ENCODE measurements at regions not wholly inside any gene's neighbourhood (a gene's known extent, or its start where the extent isn't known, plus 50 kb on each side); places are given as distances from the start of the nearest gene placed in this dataset.
"Not testable (repeated sequence)": the region's sequence is repeated elsewhere in the genome, so short reads cannot be mapped to it uniquely, and the experiment has no call there.

GRCh38 chr18:39232490-39232889 lies 1666.9 kb upstream of the CELF4 start:
- Histone ChIP-seq H3K9me2 (replicated peaks; ENCODE audit: low read length) (no peaks in the 10 kb centered on the region), H3K79me2 (ENCODE audit: low read length) (no peaks in the 10 kb centered on the region), H3K27ac (ENCODE audit: low read length) (no peak overlapping the region), H4K20me1 (ENCODE audit: low read length) (no peaks in the 10 kb centered on the region), H3K4me3 (ENCODE audit: low read length) (no peak overlapping the region), H3K4me1 (ENCODE audit: insufficient read depth, low read length) (no peaks in the 10 kb centered on the region), H2AFZ (ENCODE audit: low read length) (no peak overlapping the region), H3K4me2 (ENCODE audit: low read length) (no peak overlapping the region), H3F3A (ENCODE audit: low read length, unreplicated experiment) (no peaks in the 10 kb centered on the region), H3K9me3 (ENCODE audit: low read length) (no peaks in the 10 kb centered on the region), H3K27me3 (ENCODE audit: low read length) (no peaks in the 10 kb centered on the region), H3K36me3 (ENCODE audit: low read depth, low read length) (no peaks in the 10 kb centered on the region), H3K9ac (ENCODE audit: low read length) (no peak overlapping the region)
- CTCF ChIA-PET, result no interaction called here
- intact Hi-C loops (cut with micrococcal nuclease), result no loop called here
- BruUV-seq (replicated peaks), result no TSS peak
- TF ChIP-seq EZH2 (IDR thresholded peaks at IDR 0.05; ENCODE audit: low read length, unreplicated experiment), result no peak
- TF ChIP-seq, protein P1, sequence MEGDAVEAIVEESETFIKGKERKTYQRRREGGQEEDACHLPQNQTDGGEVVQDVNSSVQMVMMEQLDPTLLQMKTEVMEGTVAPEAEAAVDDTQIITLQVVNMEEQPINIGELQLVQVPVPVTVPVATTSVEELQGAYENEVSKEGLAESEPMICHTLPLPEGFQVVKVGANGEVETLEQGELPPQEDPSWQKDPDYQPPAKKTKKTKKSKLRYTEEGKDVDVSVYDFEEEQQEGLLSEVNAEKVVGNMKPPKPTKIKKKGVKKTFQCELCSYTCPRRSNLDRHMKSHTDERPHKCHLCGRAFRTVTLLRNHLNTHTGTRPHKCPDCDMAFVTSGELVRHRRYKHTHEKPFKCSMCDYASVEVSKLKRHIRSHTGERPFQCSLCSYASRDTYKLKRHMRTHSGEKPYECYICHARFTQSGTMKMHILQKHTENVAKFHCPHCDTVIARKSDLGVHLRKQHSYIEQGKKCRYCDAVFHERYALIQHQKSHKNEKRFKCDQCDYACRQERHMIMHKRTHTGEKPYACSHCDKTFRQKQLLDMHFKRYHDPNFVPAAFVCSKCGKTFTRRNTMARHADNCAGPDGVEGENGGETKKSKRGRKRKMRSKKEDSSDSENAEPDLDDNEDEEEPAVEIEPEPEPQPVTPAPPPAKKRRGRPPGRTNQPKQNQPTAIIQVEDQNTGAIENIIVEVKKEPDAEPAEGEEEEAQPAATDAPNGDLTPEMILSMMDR (conservative IDR thresholded peaks at IDR 0.05; ENCODE audit: low read depth, low read length), result no peak
- TF ChIP-seq EZH2phosphoT487 (IDR thresholded peaks at IDR 0.05; ENCODE audit: borderline replicate concordance, low read length), result no peak
- POLR2A ChIA-PET (ENCODE audit: unreplicated experiment), result no interaction called here
- ATAC-seq (no peak), DNase-seq (no peak)

GRCh38 chr18:39230086-39230803 lies 1664.6 kb upstream of the CELF4 start:
- POLR2A ChIA-PET (ENCODE audit: unreplicated experiment), result no interaction called here
- no peaks in the 10 kb centered on the region for H4K20me1 ChIP-seq (ENCODE audit: low read length)
- no peak for TF ChIP-seq EZH2 (IDR thresholded peaks at IDR 0.05; ENCODE audit: low read length, unreplicated experiment)
- TF ChIP-seq, protein P1 (conservative IDR thresholded peaks at IDR 0.05; ENCODE audit: low read depth, low read length), result no peak
- no peak for TF ChIP-seq EZH2phosphoT487 (IDR thresholded peaks at IDR 0.05; ENCODE audit: borderline replicate concordance, low read length)
- CTCF ChIA-PET, result no interaction called here
- no peak overlapping the region for H3K4me3 ChIP-seq (ENCODE audit: low read length)
- no peak overlapping the region for H3K4me2 ChIP-seq (ENCODE audit: low read length)
- intact Hi-C loops (cut with micrococcal nuclease), result no loop called here
- H3K27ac ChIP-seq (ENCODE audit: low read length), result no peak overlapping the region
- ATAC-seq (no peak), DNase-seq (no peak)
- H3F3A ChIP-seq (ENCODE audit: low read length, unreplicated experiment), result no peaks in the 10 kb centered on the region
- no peaks in the 10 kb centered on the region for H3K27me3 ChIP-seq (ENCODE audit: low read length)
- no peaks in the 10 kb centered on the region for H3K4me1 ChIP-seq (ENCODE audit: insufficient read depth, low read length)
- no TSS peak for BruUV-seq (replicated peaks)
- no peaks in the 10 kb centered on the region for H3K79me2 ChIP-seq (ENCODE audit: low read length)
- H3K36me3 ChIP-seq (ENCODE audit: low read depth, low read length), result no peaks in the 10 kb centered on the region
- H3K9ac ChIP-seq (ENCODE audit: low read length), result no peak overlapping the region
- H2AFZ ChIP-seq (ENCODE audit: low read length), result no peak overlapping the region
- H3K9me3 ChIP-seq (ENCODE audit: low read length), result no peaks in the 10 kb centered on the region
- H3K9me2 ChIP-seq (replicated peaks; ENCODE audit: low read length), result no peaks in the 10 kb centered on the region

DNA sequence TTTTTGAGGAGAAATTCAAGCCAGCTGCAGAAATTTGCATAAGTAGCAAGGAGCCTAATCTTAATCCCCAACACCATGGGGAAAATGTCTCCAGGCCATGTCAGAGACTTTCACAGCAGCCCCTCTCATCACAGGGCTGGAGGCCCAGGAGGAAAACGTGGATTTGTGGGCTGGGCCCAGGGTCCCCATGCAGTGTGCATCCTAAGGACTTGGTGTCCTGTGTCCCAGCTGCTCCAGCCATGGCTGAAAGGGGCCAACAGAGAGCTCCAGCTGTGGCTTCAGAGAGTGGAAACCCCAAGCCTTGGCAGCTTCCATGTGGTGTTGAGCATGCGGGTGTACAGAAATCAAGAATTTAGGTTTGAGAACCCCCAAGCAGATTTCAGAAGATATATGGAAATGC lies 1662.2 kb upstream of the CELF4 start:
- POLR2A ChIA-PET (ENCODE audit: unreplicated experiment); H3K36me3 ChIP-seq (ENCODE audit: low read depth, low read length); H3K4me3 ChIP-seq (ENCODE audit: low read length); ATAC-seq; H3K27me3 ChIP-seq (ENCODE audit: low read length); H3K27ac ChIP-seq (ENCODE audit: low read length); H3K9me3 ChIP-seq (ENCODE audit: low read length); BruUV-seq (replicated peaks); H4K20me1 ChIP-seq (ENCODE audit: low read length); CTCF ChIA-PET; H3K9me2 ChIP-seq (replicated peaks; ENCODE audit: low read length); H3K79me2 ChIP-seq (ENCODE audit: low read length); H3K4me1 ChIP-seq (ENCODE audit: insufficient read depth, low read length); H3K9ac ChIP-seq (ENCODE audit: low read length); H3K4me2 ChIP-seq (ENCODE audit: low read length); intact Hi-C loops (cut with micrococcal nuclease); H3F3A ChIP-seq (ENCODE audit: low read length, unreplicated experiment); DNase-seq; H2AFZ ChIP-seq (ENCODE audit: low read length): not testable (repeated sequence)
